ENCODE measurements at regions not wholly inside any gene's neighbourhood (a gene's known extent, or its start where the extent isn't known, plus 50 kb on each side); places are given as distances from the start of the nearest gene placed in this dataset.

DNA sequence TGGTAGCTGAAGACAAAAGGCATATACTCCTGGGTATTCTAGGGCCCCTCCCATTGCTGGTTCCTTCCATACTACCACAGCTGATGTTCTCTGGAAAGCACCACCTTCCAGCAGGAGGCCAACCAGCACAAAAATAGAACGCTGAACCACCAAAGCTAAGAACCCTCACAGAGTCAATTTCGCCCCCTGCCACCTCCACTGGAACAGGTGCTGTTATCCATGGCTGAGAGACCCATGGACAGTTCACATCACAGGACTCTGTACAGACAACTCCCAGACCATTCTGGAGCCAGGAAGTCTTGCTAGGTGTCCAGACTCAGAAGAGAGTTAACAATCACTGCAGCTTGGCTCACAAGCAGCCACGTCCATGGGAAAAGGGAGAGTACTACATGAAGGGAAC lies 1851.5 kb upstream of the NUDT12 start:
- TF ChIP-seq, protein P1, sequence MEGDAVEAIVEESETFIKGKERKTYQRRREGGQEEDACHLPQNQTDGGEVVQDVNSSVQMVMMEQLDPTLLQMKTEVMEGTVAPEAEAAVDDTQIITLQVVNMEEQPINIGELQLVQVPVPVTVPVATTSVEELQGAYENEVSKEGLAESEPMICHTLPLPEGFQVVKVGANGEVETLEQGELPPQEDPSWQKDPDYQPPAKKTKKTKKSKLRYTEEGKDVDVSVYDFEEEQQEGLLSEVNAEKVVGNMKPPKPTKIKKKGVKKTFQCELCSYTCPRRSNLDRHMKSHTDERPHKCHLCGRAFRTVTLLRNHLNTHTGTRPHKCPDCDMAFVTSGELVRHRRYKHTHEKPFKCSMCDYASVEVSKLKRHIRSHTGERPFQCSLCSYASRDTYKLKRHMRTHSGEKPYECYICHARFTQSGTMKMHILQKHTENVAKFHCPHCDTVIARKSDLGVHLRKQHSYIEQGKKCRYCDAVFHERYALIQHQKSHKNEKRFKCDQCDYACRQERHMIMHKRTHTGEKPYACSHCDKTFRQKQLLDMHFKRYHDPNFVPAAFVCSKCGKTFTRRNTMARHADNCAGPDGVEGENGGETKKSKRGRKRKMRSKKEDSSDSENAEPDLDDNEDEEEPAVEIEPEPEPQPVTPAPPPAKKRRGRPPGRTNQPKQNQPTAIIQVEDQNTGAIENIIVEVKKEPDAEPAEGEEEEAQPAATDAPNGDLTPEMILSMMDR (IDR thresholded peaks at IDR 0.05) = no peak
- TF ChIP-seq EP300 (IDR thresholded peaks at IDR 0.05) (no peak), POLR2A (IDR thresholded peaks at IDR 0.05) (no peak)
